Breast epithelium (tissue), 4 donors: ENCODE measurements at regions not wholly inside any gene's neighbourhood (a gene's known extent, or its start where the extent isn't known, plus 50 kb on each side); places are given as distances from the start of the nearest gene placed in this dataset.

Experiments used
- DNase-seq, 2 donors: peaks; one replicate each; pipeline ENCODE4 v3.0.0-alpha.2; 2019; ENCODE audit warnings: low spot score in 2 of 2
- H3K27ac ChIP-seq, 2 donors: fragments of 200-600 bp; sonication (generic) in 1 of 2; one replicate each; pipeline ENCODE4 v1.5.1; 2016 to 2019; ENCODE audit warnings: mild to moderate bottlenecking in 1 of 2
- H3K27me3 ChIP-seq, 2 donors: fragments of 200-600 bp; sonication (generic) in 1 of 2; one replicate each; pipeline versions ENCODE4 v1.5.1 to v1.6.0; 2017 to 2019; ENCODE audit warnings: control low read depth in 1 of 2, mild to moderate bottlenecking in 1 of 2
- H3K36me3 ChIP-seq: fragments of 200-600 bp; one replicate; pipeline ENCODE4 v1.5.1; 2019
- H3K4me1 ChIP-seq, 2 donors: fragments of 200-600 bp; sonication (generic); one replicate each; pipeline ENCODE4 v1.5.1; 2016 to 2019; ENCODE audit warnings: control low read depth in 1 of 2
- H3K4me3 ChIP-seq, 3 donors: fragments of 200-600 bp; sonication (generic); 1 replicate in 2 of 3; 2 replicates in 1 of 3; pipeline ENCODE4 v1.5.1; 2016 to 2019; ENCODE audit warnings: mild to moderate bottlenecking in 3 of 3, moderate library complexity in 2 of 3
- H3K9me3 ChIP-seq, 2 donors: fragments of 200-600 bp; sonication (generic) in 1 of 2; one replicate each; pipeline ENCODE4 v1.5.1; 2016 to 2019; ENCODE audit warnings: control low read depth in 1 of 2
- POLR2A ChIP-seq: fragments of 450-650 bp; IDR thresholded peaks from one replicate; pipeline ENCODE4 v1.6.1; 2016; ENCODE audit warnings: antibody characterized with exemption, mild to moderate bottlenecking, moderate library complexity
- POLR2AphosphoS5 ChIP-seq, 3 donors: sonication (generic); formaldehyde crosslinking; IDR thresholded peaks; one replicate each; pipeline ENCODE4 v1.6.1; 2017; ENCODE audit warnings: antibody characterized with exemption in 3 of 3
- intact Hi-C: fragments of 100-400 bp; cut with DNase I; formaldehyde crosslinking; loops from one replicate; pipeline ENCODE4 v1.15.1; 2023; ENCODE audit warnings: low total_unique reads
- TF ChIP-seq, protein P1 (sequence below), 3 donors: fragments of 450-650 bp; IDR thresholded peaks; one replicate each; pipeline ENCODE4 v1.5.1; 2016 to 2017; ENCODE audit warnings: antibody characterized with exemption in 3 of 3, mild to moderate bottlenecking in 3 of 3, moderate library complexity in 3 of 3

DNA sequence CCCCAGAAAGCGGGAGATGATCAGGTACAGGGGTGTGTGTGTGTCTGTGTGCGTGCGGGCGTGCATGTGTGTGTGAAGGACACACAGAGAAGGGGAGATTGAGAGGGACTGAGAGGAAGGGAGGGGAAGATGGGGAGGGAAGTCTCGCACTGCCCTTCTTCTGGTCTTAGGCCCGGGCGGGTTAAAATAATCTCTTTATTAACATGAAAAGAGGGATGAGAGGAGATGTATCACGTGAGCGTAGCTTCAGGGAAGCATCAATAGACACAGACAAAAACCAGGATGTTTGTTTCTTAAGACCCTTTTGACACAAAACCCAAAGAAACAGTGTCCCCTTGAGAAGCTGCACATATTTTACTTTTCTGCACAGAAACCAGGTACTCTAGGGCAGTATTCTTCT is 347.3 kb downstream of the BRD1 start:
- H3K27me3 ChIP-seq = peaks cover 0 to 31% of the 10 kb centered on the region in 2 donors
- no peak for TF ChIP-seq POLR2AphosphoS5 (IDR thresholded peaks at IDR 0.05)
- no peak for TF ChIP-seq POLR2A
- TF ChIP-seq, protein P1, sequence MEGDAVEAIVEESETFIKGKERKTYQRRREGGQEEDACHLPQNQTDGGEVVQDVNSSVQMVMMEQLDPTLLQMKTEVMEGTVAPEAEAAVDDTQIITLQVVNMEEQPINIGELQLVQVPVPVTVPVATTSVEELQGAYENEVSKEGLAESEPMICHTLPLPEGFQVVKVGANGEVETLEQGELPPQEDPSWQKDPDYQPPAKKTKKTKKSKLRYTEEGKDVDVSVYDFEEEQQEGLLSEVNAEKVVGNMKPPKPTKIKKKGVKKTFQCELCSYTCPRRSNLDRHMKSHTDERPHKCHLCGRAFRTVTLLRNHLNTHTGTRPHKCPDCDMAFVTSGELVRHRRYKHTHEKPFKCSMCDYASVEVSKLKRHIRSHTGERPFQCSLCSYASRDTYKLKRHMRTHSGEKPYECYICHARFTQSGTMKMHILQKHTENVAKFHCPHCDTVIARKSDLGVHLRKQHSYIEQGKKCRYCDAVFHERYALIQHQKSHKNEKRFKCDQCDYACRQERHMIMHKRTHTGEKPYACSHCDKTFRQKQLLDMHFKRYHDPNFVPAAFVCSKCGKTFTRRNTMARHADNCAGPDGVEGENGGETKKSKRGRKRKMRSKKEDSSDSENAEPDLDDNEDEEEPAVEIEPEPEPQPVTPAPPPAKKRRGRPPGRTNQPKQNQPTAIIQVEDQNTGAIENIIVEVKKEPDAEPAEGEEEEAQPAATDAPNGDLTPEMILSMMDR (IDR thresholded peaks at IDR 0.05) = no peak
- no peak for DNase-seq

DNA sequence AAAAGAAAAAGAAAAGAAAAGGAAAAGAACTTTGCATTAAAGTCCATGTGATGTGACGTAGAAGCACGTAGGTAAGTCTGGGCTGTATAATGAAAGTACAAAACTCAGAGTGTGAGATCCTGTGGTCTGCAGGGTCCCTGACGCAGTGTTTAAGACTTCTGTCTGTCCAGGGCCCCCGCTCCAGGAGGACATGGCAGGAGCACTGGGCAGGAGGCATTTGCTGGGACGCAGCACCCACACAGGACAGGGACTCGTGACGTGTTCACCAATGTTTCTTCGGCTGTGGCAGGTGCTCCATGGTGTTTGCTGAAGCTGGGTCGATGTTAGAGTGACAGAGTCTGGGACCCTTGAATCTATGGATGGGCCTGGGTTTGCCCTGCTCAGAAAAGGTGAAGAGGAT is 348.1 kb downstream of the BRD1 start:
- Histone ChIP-seq H3K9me3 (no peaks in the 10 kb centered on the region), H3K4me1 (peaks cover 0 to 3% of the 10 kb centered on the region in 2 donors), H3K27me3 (peaks cover 0 to 38% of the 10 kb centered on the region in 2 donors), H3K36me3 (no peaks in the 10 kb centered on the region), H3K27ac (no peak overlapping the region), H3K4me3 (no peak overlapping the region)
- intact Hi-C loops = no loop called here
- TF ChIP-seq, protein P1 (IDR thresholded peaks at IDR 0.05) = no peak
- TF ChIP-seq POLR2A = no peak
- TF ChIP-seq POLR2AphosphoS5 (IDR thresholded peaks at IDR 0.05) = no peak
- DNase-seq = no peak

More for the DNA sequence above, 347.3 kb downstream of the BRD1 start:
- H3K9me3 ChIP-seq = no peaks in the 10 kb centered on the region
- intact Hi-C loops = no loop called here
- peaks cover 0 to 3% of the 10 kb centered on the region in 2 donors for H3K4me1 ChIP-seq
- H3K4me3 ChIP-seq = no peak overlapping the region
- no peaks in the 10 kb centered on the region for H3K36me3 ChIP-seq
- H3K27ac ChIP-seq = no peak overlapping the region

DNA sequence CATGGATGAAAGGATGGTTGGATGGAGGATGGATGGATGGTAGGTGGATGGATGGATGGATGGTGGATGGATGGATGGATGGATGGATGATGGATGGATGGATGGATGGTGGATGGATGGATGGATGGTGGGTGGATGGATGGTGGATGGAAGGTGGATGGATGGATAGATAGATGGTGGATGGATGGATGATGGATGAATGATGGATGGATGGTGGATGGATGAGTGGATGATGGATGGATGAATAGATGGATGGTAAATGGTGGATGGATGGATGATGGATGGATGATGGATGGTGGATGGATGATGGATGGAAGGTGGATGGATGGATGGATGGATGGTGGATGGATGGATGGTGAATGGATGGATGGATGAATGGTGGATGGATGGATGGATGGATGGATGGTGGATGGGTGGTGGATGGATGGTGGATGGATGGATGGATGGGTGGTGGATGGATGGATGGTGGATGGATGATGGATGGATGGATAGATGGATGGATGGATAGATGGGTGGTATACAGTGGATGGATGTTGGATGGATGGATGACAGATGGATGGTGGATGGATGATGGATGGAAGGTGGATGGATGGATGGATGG is 350.8 kb downstream of the BRD1 start:
- DNase-seq = no peak
- intact Hi-C loops = no loop called here
- TF ChIP-seq, protein P1 (IDR thresholded peaks at IDR 0.05) = no peak
- no peak for TF ChIP-seq POLR2A
- no peak for TF ChIP-seq POLR2AphosphoS5 (IDR thresholded peaks at IDR 0.05)
- Histone ChIP-seq H3K4me3 (no peak overlapping the region), H3K36me3 (no peaks in the 10 kb centered on the region), H3K4me1 (peaks cover 0 to 2% of the 10 kb centered on the region in 2 donors), H3K27me3 (peaks cover 0 to 42% of the 10 kb centered on the region in 2 donors), H3K9me3 (no peaks in the 10 kb centered on the region), H3K27ac (no peak overlapping the region)

DNA sequence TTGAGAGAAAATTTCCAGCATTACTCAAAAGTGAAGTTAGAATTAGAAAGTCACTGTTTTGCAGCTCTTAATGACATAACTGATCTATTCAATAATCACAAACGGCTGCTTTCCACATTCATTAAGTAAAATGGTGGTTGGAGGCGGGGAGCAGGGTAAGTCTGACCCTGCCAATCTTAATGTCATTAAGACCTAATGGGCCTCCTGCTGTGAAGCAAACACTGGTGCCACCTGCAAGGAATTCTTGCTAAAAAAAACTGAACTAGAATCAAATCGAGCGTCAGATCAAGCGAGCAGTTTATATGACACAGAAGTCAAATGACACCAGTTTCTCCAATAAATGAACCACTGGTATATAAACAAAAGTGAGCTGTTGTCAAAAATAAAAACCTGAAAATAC is 351.5 kb downstream of the BRD1 start:
- Histone ChIP-seq H3K4me1 (no peaks in the 10 kb centered on the region), H3K27me3 (peaks cover 0 to 41% of the 10 kb centered on the region in 2 donors), H3K27ac (no peak overlapping the region), H3K36me3 (no peaks in the 10 kb centered on the region), H3K9me3 (no peaks in the 10 kb centered on the region), H3K4me3 (no peak overlapping the region)
- no peak for TF ChIP-seq POLR2A
- TF ChIP-seq POLR2AphosphoS5 (IDR thresholded peaks at IDR 0.05) = no peak
- TF ChIP-seq, protein P1 (IDR thresholded peaks at IDR 0.05) = no peak
- intact Hi-C loops = no loop called here
- DNase-seq = no peak

DNA sequence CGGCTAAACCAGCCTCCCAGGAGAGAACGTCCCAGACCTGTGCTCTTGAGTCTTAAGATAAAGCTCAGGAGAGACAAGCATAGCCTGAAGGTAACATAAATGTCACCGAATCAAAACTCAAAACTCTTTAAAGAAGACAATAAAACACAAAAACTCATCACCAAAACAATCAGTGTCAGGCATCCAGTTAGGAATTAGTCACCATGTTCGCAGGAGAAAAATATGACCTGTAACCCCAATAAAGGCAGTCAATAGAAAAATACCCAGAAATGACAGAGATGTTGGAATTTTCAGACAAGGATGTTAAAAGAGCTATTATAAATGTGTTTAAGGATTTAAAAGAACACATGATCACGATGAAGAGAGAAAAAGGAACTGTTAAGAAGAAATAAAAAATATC is 352.4 kb downstream of the BRD1 start:
- TF ChIP-seq, protein P1 (IDR thresholded peaks at IDR 0.05) = no peak
- TF ChIP-seq POLR2A = no peak
- no peak for TF ChIP-seq POLR2AphosphoS5 (IDR thresholded peaks at IDR 0.05)
- no peaks in the 10 kb centered on the region for H3K4me1 ChIP-seq
- H3K9me3 ChIP-seq = no peaks in the 10 kb centered on the region
- peaks cover 0 to 38% of the 10 kb centered on the region in 2 donors for H3K27me3 ChIP-seq
- no peak for DNase-seq
- intact Hi-C loops = no loop called here
- H3K36me3 ChIP-seq = no peaks in the 10 kb centered on the region
- no peak overlapping the region for H3K27ac ChIP-seq
- no peak overlapping the region for H3K4me3 ChIP-seq
